CD4-positive, CD25-positive, alpha-beta regulatory T cell (primary cell): ENCODE measurements at regions not wholly inside any gene's neighbourhood (a gene's known extent, or its start where the extent isn't known, plus 50 kb on each side); places are given as distances from the start of the nearest gene placed in this dataset.

Experiments used
- ATAC-seq, 2 donors: fragments of 150-1000 bp; cut with Tn5 transposase; one replicate each; pipeline ENCODE4 v1.10.0; 2021; ENCODE audit warnings: low read depth in 2 of 2, moderate number of reproducible peaks in 2 of 2, moderate library complexity in 1 of 2
- DNase-seq, 3 donors: peaks; one replicate each; pipeline versions ENCODE4 v3.0.0 to v3.0.0-alpha.2; 2012 to 2022; ENCODE audit warnings: mixed read lengths in 1 of 3
- H3K27ac ChIP-seq: one replicate; pipeline ENCODE4 v1.7.0; 2013; ENCODE audit warnings: mild to moderate bottlenecking, low read length; ENCODE audit not compliant: insufficient read depth, poor library complexity, severe bottlenecking
- H3K27me3 ChIP-seq: one replicate; pipeline ENCODE4 v1.7.0; 2013; ENCODE audit warnings: low read length; ENCODE audit not compliant: control insufficient read depth, insufficient read depth
- H3K36me3 ChIP-seq: one replicate; pipeline ENCODE4 v1.7.0; 2013; ENCODE audit warnings: mild to moderate bottlenecking, low read length, moderate library complexity; ENCODE audit not compliant: control insufficient read depth, insufficient read depth
- H3K4me1 ChIP-seq: 2 replicates; pipeline ENCODE4 v1.7.0; 2013; ENCODE audit warnings: mild to moderate bottlenecking, low read length; ENCODE audit not compliant: insufficient read depth, control insufficient read depth, poor library complexity, severe bottlenecking
- H3K4me3 ChIP-seq: one replicate; pipeline ENCODE4 v1.7.0; 2013; ENCODE audit warnings: low read depth, mild to moderate bottlenecking, low read length, moderate library complexity
- H3K9me3 ChIP-seq, 2 experiments: 1 replicate in 1 of 2; 2 replicates in 1 of 2; pipeline ENCODE4 v1.7.0; 2013; ENCODE audit warnings: low read length in 2 of 2, mild to moderate bottlenecking in 1 of 2, moderate library complexity in 1 of 2; ENCODE audit not compliant: control insufficient read depth in 2 of 2
- H3K27ac Mint-ChIP-seq, 3 donors: one replicate each; pipeline ENCODE4 v1.8.0; 2020 to 2022; ENCODE audit warnings: mild to moderate bottlenecking in 3 of 3, mixed read lengths in 3 of 3, moderate library complexity in 2 of 3
- H3K27me3 Mint-ChIP-seq: one replicate; pipeline ENCODE4 v1.8.0; 2022; ENCODE audit warnings: mild to moderate bottlenecking, mixed read lengths
- H3K36me3 Mint-ChIP-seq: one replicate; pipeline ENCODE4 v1.8.0; 2020; ENCODE audit warnings: mixed read lengths
- H3K4me1 Mint-ChIP-seq, 4 donors: one replicate each; pipeline ENCODE4 v1.8.0; 2020 to 2022; ENCODE audit warnings: mixed read lengths in 4 of 4, mild to moderate bottlenecking in 1 of 4
- H3K4me3 Mint-ChIP-seq, 4 donors: one replicate each; pipeline ENCODE4 v1.8.0; 2020 to 2022; ENCODE audit warnings: mild to moderate bottlenecking in 4 of 4, mixed read lengths in 4 of 4, moderate library complexity in 3 of 4
- H3K9me3 Mint-ChIP-seq, 7 donors: one replicate each; pipeline ENCODE4 v1.8.0; 2020 to 2022; ENCODE audit warnings: mixed read lengths in 7 of 7, mild to moderate bottlenecking in 3 of 7, moderate library complexity in 2 of 7

DNA sequence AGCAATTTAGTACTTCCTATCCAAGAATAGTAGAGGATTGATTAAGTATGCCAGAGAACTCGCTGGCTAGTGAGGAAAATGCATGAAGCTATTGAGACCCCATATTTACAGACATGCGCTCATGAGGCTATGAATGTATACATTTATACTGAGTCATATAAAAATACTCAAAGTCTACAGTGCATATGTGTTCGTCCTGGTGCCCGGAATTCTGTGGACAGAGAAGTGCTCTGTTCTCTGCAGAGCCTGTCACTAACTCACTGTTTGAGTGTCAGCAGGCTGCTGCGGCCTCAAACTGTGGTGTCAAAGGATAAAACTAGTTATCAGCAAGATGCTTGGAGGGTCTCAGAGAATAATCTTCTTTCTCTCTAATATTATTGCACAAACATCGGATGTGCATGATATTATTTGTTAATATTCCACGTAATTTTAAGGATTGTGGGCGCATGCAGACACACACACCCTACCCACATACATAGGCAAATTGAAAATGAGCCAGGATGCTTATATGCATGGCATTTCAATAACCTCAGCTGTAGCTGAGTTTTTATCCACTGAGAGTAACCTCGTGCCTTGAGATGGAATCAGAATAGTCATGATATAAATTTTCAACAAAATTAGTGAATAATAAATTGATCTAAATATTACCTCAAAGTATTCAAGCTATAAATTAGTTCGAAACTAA, 50.0 kb upstream of the TSC22D2 start:
- DNase-seq (no peak), ATAC-seq (no peak)
- Mint-ChIP-seq H3K4me3 (no peak overlapping the region), H3K27me3 (no peaks in the 10 kb centered on the region), H3K9me3 (no peaks in the 10 kb centered on the region), H3K36me3 (no peaks in the 10 kb centered on the region), H3K4me1 (no peaks in the 10 kb centered on the region), H3K27ac (no peak overlapping the region)
- H3K27ac ChIP-seq, result no peak overlapping the region
- H3K27me3 ChIP-seq, result no peaks in the 10 kb centered on the region
- no peaks in the 10 kb centered on the region for H3K9me3 ChIP-seq
- H3K4me3 ChIP-seq, result no peak overlapping the region
- no peaks in the 10 kb centered on the region for H3K36me3 ChIP-seq
- H3K4me1 ChIP-seq, result no peaks in the 10 kb centered on the region

- H3K9me3 Mint-ChIP-seq, result no peaks in the 10 kb centered on the region
- ATAC-seq, result no peak
- no peaks in the 10 kb centered on the region for H3K36me3 Mint-ChIP-seq
These were observed 51.0 kb upstream of the TSC22D2 start for GRCh38 chr3:150357140-150357539.

DNA sequence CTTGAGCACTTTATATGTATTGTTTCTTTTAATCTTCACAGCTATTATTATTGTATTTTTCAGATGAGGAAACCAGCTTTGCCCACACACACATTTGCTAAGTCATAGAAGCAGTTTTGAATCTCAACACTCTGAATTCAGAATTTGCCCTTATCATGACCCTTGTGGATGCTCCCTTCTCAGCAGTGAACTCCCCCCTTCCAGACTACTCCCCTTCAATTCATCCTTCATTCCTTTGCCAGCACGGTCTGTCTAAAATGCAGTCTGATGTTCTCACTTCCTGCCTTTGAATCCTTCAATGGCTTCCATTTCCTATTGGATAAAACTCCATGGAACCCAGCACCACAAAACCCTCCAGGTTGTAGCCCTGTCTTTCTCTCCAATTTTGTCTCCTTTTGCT, 52.5 kb upstream of the TSC22D2 start:
- Histone ChIP-seq H3K36me3 (no peaks in the 10 kb centered on the region), H3K9me3 (no peaks in the 10 kb centered on the region), H3K27ac (no peak overlapping the region), H3K4me3 (no peak overlapping the region), H3K27me3 (no peaks in the 10 kb centered on the region), H3K4me1 (no peaks in the 10 kb centered on the region)
- no peaks in the 10 kb centered on the region for H3K4me1 Mint-ChIP-seq
- no peak overlapping the region for H3K27ac Mint-ChIP-seq
- no peaks in the 10 kb centered on the region for H3K9me3 Mint-ChIP-seq
- ATAC-seq (no peak), DNase-seq (no peak)
- H3K4me3 Mint-ChIP-seq, result no peak overlapping the region
- no peaks in the 10 kb centered on the region for H3K27me3 Mint-ChIP-seq
- no peaks in the 10 kb centered on the region for H3K36me3 Mint-ChIP-seq

More at GRCh38 chr3:150357140-150357539, 51.0 kb upstream of the TSC22D2 start:
- no peak for DNase-seq
- H3K27me3 ChIP-seq, result no peaks in the 10 kb centered on the region
- H3K4me1 ChIP-seq, result no peaks in the 10 kb centered on the region
- no peaks in the 10 kb centered on the region for H3K9me3 ChIP-seq
- no peaks in the 10 kb centered on the region for H3K36me3 ChIP-seq
- H3K27me3 Mint-ChIP-seq, result no peaks in the 10 kb centered on the region
- no peak overlapping the region for H3K27ac ChIP-seq
- no peaks in the 10 kb centered on the region for H3K4me1 Mint-ChIP-seq
- H3K27ac Mint-ChIP-seq, result no peak overlapping the region
- no peak overlapping the region for H3K4me3 Mint-ChIP-seq
- H3K4me3 ChIP-seq, result no peak overlapping the region

DNA sequence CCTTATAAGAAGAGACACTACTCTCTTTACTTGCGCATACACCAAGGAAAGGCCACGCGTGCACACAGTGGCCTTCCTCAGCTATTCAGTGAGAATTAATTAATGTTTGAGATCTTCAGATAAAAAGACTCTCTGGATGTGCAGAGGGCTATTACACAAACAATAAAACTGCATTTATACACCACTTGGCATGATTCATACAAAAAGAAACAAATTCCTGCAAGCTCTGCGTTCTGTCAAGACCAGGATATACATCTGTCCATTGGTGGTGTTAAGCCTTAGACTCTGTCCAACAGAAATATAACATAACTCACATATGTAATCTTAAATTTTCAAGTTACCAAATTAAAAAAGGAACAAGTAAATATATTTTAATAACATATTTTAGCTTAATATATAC, 55.2 kb upstream of the TSC22D2 start:
- Histone ChIP-seq H3K27me3 (no peaks in the 10 kb centered on the region), H3K4me3 (no peak overlapping the region), H3K9me3 (no peaks in the 10 kb centered on the region), H3K36me3 (no peaks in the 10 kb centered on the region), H3K27ac (no peak overlapping the region), H3K4me1 (no peaks in the 10 kb centered on the region)
- Mint-ChIP-seq H3K9me3 (no peaks in the 10 kb centered on the region), H3K36me3 (no peaks in the 10 kb centered on the region), H3K27ac (no peak overlapping the region), H3K4me3 (no peak overlapping the region), H3K4me1 (no peaks in the 10 kb centered on the region), H3K27me3 (peaks cover 14% of the 10 kb centered on the region)
- no peak for ATAC-seq
- no peak for DNase-seq

GRCh38 chr3:150351398-150351797, 56.7 kb upstream of the TSC22D2 start:
- H3K9me3 Mint-ChIP-seq, result no peaks in the 10 kb centered on the region
- Histone ChIP-seq H3K9me3 (no peaks in the 10 kb centered on the region), H3K27ac (no peak overlapping the region), H3K27me3 (peaks cover 8% of the 10 kb centered on the region), H3K4me1 (no peaks in the 10 kb centered on the region), H3K4me3 (no peak overlapping the region), H3K36me3 (no peaks in the 10 kb centered on the region)
- H3K36me3 Mint-ChIP-seq, result no peaks in the 10 kb centered on the region
- ATAC-seq (no peak), DNase-seq (no peak)
- no peaks in the 10 kb centered on the region for H3K4me1 Mint-ChIP-seq
- no peak overlapping the region for H3K27ac Mint-ChIP-seq
- no peak overlapping the region for H3K4me3 Mint-ChIP-seq
- H3K27me3 Mint-ChIP-seq, result peaks cover 14% of the 10 kb centered on the region

GRCh38 chr3:150349314-150350097, 58.6 kb upstream of the TSC22D2 start:
- Mint-ChIP-seq H3K36me3 (no peaks in the 10 kb centered on the region), H3K9me3 (no peaks in the 10 kb centered on the region), H3K4me1 (no peaks in the 10 kb centered on the region), H3K27ac (no peak overlapping the region), H3K27me3 (peaks cover 15% of the 10 kb centered on the region), H3K4me3 (no peak overlapping the region)
- peaks cover 8% of the 10 kb centered on the region for H3K27me3 ChIP-seq
- H3K27ac ChIP-seq, result no peak overlapping the region
- H3K36me3 ChIP-seq, result no peaks in the 10 kb centered on the region
- H3K9me3 ChIP-seq, result no peaks in the 10 kb centered on the region
- H3K4me1 ChIP-seq, result no peaks in the 10 kb centered on the region
- ATAC-seq, result no peak
- H3K4me3 ChIP-seq, result no peak overlapping the region
- DNase-seq, result no peak

- Mint-ChIP-seq H3K9me3 (no peaks in the 10 kb centered on the region), H3K4me3 (no peak overlapping the region), H3K27me3 (peaks cover 22% of the 10 kb centered on the region)
These were observed 59.6 kb upstream of the TSC22D2 start for GRCh38 chr3:150348500-150348899.

More at GRCh38 chr3:150348500-150348899, 59.6 kb upstream of the TSC22D2 start:
- ATAC-seq (no peak), DNase-seq (no peak)
- Histone ChIP-seq H3K27ac (no peak overlapping the region), H3K4me1 (no peaks in the 10 kb centered on the region), H3K9me3 (no peaks in the 10 kb centered on the region), H3K27me3 (peaks cover 8% of the 10 kb centered on the region), H3K4me3 (no peak overlapping the region), H3K36me3 (no peaks in the 10 kb centered on the region)
- Mint-ChIP-seq H3K4me1 (no peaks in the 10 kb centered on the region), H3K27ac (no peak overlapping the region), H3K36me3 (no peaks in the 10 kb centered on the region)
